OCI-LY1 (cell line): ENCODE measurements at regions not wholly inside any gene's neighbourhood (a gene's known extent, or its start where the extent isn't known, plus 50 kb on each side); places are given as distances from the start of the nearest gene placed in this dataset.

Experiments
- H2AFZ ChIP-seq: fragments of 200-600 bp; sonication (generic), shearing (Covaris generic); 2 replicates; pipeline ENCODE4 v1.6.0; 2014; ENCODE audit warnings: antibody characterized with exemption, mild to moderate bottlenecking, low read length
- H3F3A ChIP-seq: fragments of 200-600 bp; sonication (generic), shearing (Covaris generic); 2 replicates; pipeline ENCODE4 v1.6.0; 2014; ENCODE audit warnings: mild to moderate bottlenecking, antibody characterized with exemption, low read length, moderate library complexity; ENCODE audit not compliant: insufficient read depth
- H3K27ac ChIP-seq: fragments of 200-600 bp; sonication (generic); 2 replicates; pipeline ENCODE4 v1.5.1; 2014; ENCODE audit warnings: low read length, mixed run types, mild to moderate bottlenecking, low read depth; ENCODE audit not compliant: poor library complexity, severe bottlenecking
- H3K27me3 ChIP-seq: fragments of 200-600 bp; sonication (generic); 2 replicates; pipeline ENCODE4 v1.6.0; 2014; ENCODE audit warnings: antibody characterized with exemption, mild to moderate bottlenecking, low read length, moderate library complexity; ENCODE audit not compliant: insufficient read depth
- H3K36me3 ChIP-seq: fragments of 200-600 bp; sonication (generic); 2 replicates; pipeline ENCODE4 v1.6.1; 2014; ENCODE audit warnings: mild to moderate bottlenecking, antibody characterized with exemption, low read length, moderate library complexity, mixed read lengths; ENCODE audit not compliant: insufficient read depth
- H3K4me1 ChIP-seq: fragments of 200-600 bp; sonication (generic); 2 replicates; pipeline ENCODE4 v1.5.1; 2014; ENCODE audit warnings: mild to moderate bottlenecking, low read length, moderate library complexity; ENCODE audit not compliant: insufficient read depth, severe bottlenecking
- H3K4me2 ChIP-seq: fragments of 200-600 bp; sonication (generic), shearing (Covaris generic); 2 replicates; pipeline ENCODE4 v1.6.1; 2014; ENCODE audit warnings: low read length
- H3K4me3 ChIP-seq: fragments of 200-600 bp; sonication (generic); 2 replicates; pipeline ENCODE4 v1.5.1; 2014; ENCODE audit warnings: low read length, low read depth, mild to moderate bottlenecking, mixed read lengths; ENCODE audit not compliant: poor library complexity, severe bottlenecking
- H3K79me2 ChIP-seq: fragments of 200-600 bp; shearing (Covaris generic); 2 replicates; pipeline ENCODE4 v1.6.1; 2016; ENCODE audit warnings: mixed run types, low read length, mixed read lengths; ENCODE audit not compliant: insufficient read depth
- H3K9ac ChIP-seq: fragments of 200-600 bp; sonication (generic), shearing (Covaris generic); 2 replicates; pipeline ENCODE4 v1.6.1; 2014; ENCODE audit warnings: mild to moderate bottlenecking, low read length, mixed read lengths
- H3K9me2 ChIP-seq: fragments of 200-600 bp; sonication (generic), shearing (Covaris generic); 2 replicates; pipeline ENCODE4 v1.6.1; 2014; ENCODE audit warnings: low read depth, mild to moderate bottlenecking, low read length, mixed read lengths
- H3K9me3 ChIP-seq: fragments of 200-600 bp; shearing (Covaris generic); 2 replicates; pipeline ENCODE4 v1.6.1; 2014; ENCODE audit warnings: low read length, mixed read lengths
- H4K20me1 ChIP-seq: fragments of 200-600 bp; sonication (generic), shearing (Covaris generic); 2 replicates; pipeline ENCODE4 v1.6.0; 2016; ENCODE audit warnings: mild to moderate bottlenecking, low read length; ENCODE audit not compliant: insufficient read depth
- CTCF ChIP-seq: fragments of 200-600 bp; sonication (generic), shearing (Covaris generic); IDR thresholded peaks from 2 replicates; pipeline ENCODE4 v1.5.1; 2017; ENCODE audit warnings: mild to moderate bottlenecking, antibody characterized with exemption, low read length, moderate library complexity, mixed read lengths
- EZH2 ChIP-seq: fragments of 200-600 bp; sonication (generic), shearing (Covaris generic); IDR thresholded peaks from 2 replicates; pipeline ENCODE4 v1.8.0; 2017; ENCODE audit warnings: borderline replicate concordance, mixed run types, mild to moderate bottlenecking, antibody characterized with exemption, low read length, moderate library complexity, mixed read lengths

- H3K4me2 ChIP-seq: no peak overlapping the region
- no peaks in the 10 kb centered on the region for H3K79me2 ChIP-seq
- H3K9me3 ChIP-seq: no peaks in the 10 kb centered on the region
- H2AFZ ChIP-seq: no peak overlapping the region
- no peaks in the 10 kb centered on the region for H3K4me1 ChIP-seq
- TF ChIP-seq EZH2 (no peak), CTCF (no peak)
- H3K27me3 ChIP-seq: no peaks in the 10 kb centered on the region
- H3K4me3 ChIP-seq: no peak overlapping the region
- H4K20me1 ChIP-seq: no peaks in the 10 kb centered on the region
- H3K9me2 ChIP-seq: no peaks in the 10 kb centered on the region
- H3K36me3 ChIP-seq: no peaks in the 10 kb centered on the region
- H3F3A ChIP-seq: no peaks in the 10 kb centered on the region
- H3K27ac ChIP-seq: no peak overlapping the region
- H3K9ac ChIP-seq: no peak overlapping the region
Observed at GRCh38 chr10:56902554-56902953, 541.5 kb upstream of the ZWINT start.

- Histone ChIP-seq H3K27me3 (no peaks in the 10 kb centered on the region), H3K36me3 (no peaks in the 10 kb centered on the region), H2AFZ (no peak overlapping the region), H3K9ac (no peak overlapping the region), H3F3A (no peaks in the 10 kb centered on the region), H4K20me1 (no peaks in the 10 kb centered on the region), H3K4me2 (no peak overlapping the region), H3K9me3 (no peaks in the 10 kb centered on the region), H3K4me1 (no peaks in the 10 kb centered on the region), H3K79me2 (no peaks in the 10 kb centered on the region), H3K9me2 (no peaks in the 10 kb centered on the region), H3K27ac (no peak overlapping the region), H3K4me3 (no peak overlapping the region)
- TF ChIP-seq CTCF (no peak), EZH2 (no peak)
Observed at GRCh38 chr10:56895306-56895705, 534.2 kb upstream of the ZWINT start.

GRCh38 chr10:56881218-56881617 lies 520.2 kb upstream of the ZWINT start:
- no peaks in the 10 kb centered on the region for H3K79me2 ChIP-seq
- H3K4me3 ChIP-seq: no peak overlapping the region
- H3K27ac ChIP-seq: no peak overlapping the region
- H3K27me3 ChIP-seq: no peaks in the 10 kb centered on the region
- peaks cover 13% of the 10 kb centered on the region for H3K4me1 ChIP-seq
- H3K4me2 ChIP-seq: no peak overlapping the region
- H3F3A ChIP-seq: no peaks in the 10 kb centered on the region
- no peak overlapping the region for H2AFZ ChIP-seq
- no peak for TF ChIP-seq CTCF
- TF ChIP-seq EZH2: no peak
- no peak overlapping the region for H3K9ac ChIP-seq
- no peaks in the 10 kb centered on the region for H3K36me3 ChIP-seq
- no peaks in the 10 kb centered on the region for H3K9me2 ChIP-seq
- H4K20me1 ChIP-seq: no peaks in the 10 kb centered on the region
- H3K9me3 ChIP-seq: no peaks in the 10 kb centered on the region
